ENCODE measurements at regions not wholly inside any gene's neighbourhood (a gene's known extent, or its start where the extent isn't known, plus 50 kb on each side); places are given as distances from the start of the nearest gene placed in this dataset.
"Not testable (repeated sequence)": the region's sequence is repeated elsewhere in the genome, so short reads cannot be mapped to it uniquely, and the experiment has no call there.

- no peak overlapping the region for H3K27ac ChIP-seq
- H3K4me1 ChIP-seq (replicated peaks in 1 of 2) = no peaks in the 10 kb centered on the region
- no peak for ATAC-seq (replicated peaks in 6 of 8)
- in situ Hi-C loops (cut with MboI; ENCODE audit: low pct_unique_long_range_greater_than_20kb in 2 of 9, low sequenced_read_pairs in 9 of 9, unreplicated experiment in 9 of 9) = no loop called here
- WGBS, 10 experiments = 0 to 100% (median 80%) methylated on average over 1 to 3 of the region's 3 CpGs; no CpG with 5 or more reads in 3 of the 10 experiments
- no peak overlapping the region for H3K4me3 ChIP-seq
Observed at GRCh38 chr5:12672141-12672540, 767.9 kb upstream of the CTNND2 start.

GRCh38 chr5:12669326-12669725 lies 765.1 kb upstream of the CTNND2 start:
- no peaks in the 10 kb centered on the region for H3K4me1 ChIP-seq (replicated peaks in 1 of 2)
- in situ Hi-C loops (cut with MboI; ENCODE audit: low pct_unique_long_range_greater_than_20kb in 2 of 9, low sequenced_read_pairs in 9 of 9, unreplicated experiment in 9 of 9) = no loop called here
- H3K27ac ChIP-seq = no peak overlapping the region
- ATAC-seq (replicated peaks in 6 of 8) = no peak
- no peak overlapping the region for H3K4me3 ChIP-seq
- 37 to 100% (median 72%) methylated on average over 1 to 2 of the region's 2 CpGs; no CpG with 5 or more reads in 1 of the 10 experiments for WGBS, 10 experiments

GRCh38 chr5:12668564-12668963 lies 764.3 kb upstream of the CTNND2 start:
- H3K27ac ChIP-seq = no peak overlapping the region
- WGBS, 10 experiments = 25 to 100% (median 71%) methylated on average over 1 to 4 of the region's 4 CpGs
- in situ Hi-C loops (cut with MboI; ENCODE audit: low pct_unique_long_range_greater_than_20kb in 2 of 9, low sequenced_read_pairs in 9 of 9, unreplicated experiment in 9 of 9) = no loop called here
- H3K4me1 ChIP-seq (replicated peaks in 1 of 2) = no peaks in the 10 kb centered on the region
- no peak for ATAC-seq (replicated peaks in 6 of 8)
- H3K4me3 ChIP-seq = no peak overlapping the region

DNA sequence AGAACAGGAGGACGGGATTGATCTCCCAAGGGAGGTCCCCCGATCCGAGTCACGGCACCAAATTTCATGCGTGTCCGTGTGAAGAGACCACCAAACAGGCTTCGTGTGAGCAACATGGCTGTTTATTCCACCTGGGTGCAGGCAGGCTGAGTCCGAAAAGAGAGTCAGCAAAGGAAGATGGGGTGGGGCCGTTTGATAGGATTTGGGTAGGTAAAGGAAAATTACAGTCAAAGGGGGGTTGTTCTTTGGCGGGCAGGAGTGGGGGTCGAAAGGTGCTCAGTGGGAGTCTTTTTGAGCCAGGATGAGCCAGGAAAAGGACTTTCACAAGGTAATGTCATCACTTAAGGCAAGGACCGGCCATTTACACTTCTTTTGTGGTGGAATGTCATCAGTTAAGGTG lies 763.6 kb upstream of the CTNND2 start:
- H3K27ac ChIP-seq; H3K4me3 ChIP-seq; in situ Hi-C loops (cut with MboI; ENCODE audit: low pct_unique_long_range_greater_than_20kb in 2 of 9, low sequenced_read_pairs in 9 of 9, unreplicated experiment in 9 of 9); ATAC-seq (replicated peaks in 6 of 8); H3K4me1 ChIP-seq (replicated peaks in 1 of 2): not testable (repeated sequence)
- 0 to 90% (median 64%) methylated on average over 1 to 9 of the region's 12 CpGs; no CpG with 5 or more reads in 4 of the 10 experiments for WGBS, 10 experiments

- ATAC-seq (replicated peaks in 6 of 8); H3K4me1 ChIP-seq (replicated peaks in 1 of 2); H3K27ac ChIP-seq; H3K4me3 ChIP-seq; in situ Hi-C loops (cut with MboI; ENCODE audit: low pct_unique_long_range_greater_than_20kb in 2 of 9, low sequenced_read_pairs in 9 of 9, unreplicated experiment in 9 of 9): not testable (repeated sequence)
- no CpG with 5 or more reads among the region's 13 CpGs for WGBS, 10 experiments
Observed at GRCh38 chr5:12665772-12666171, 761.5 kb upstream of the CTNND2 start.

DNA sequence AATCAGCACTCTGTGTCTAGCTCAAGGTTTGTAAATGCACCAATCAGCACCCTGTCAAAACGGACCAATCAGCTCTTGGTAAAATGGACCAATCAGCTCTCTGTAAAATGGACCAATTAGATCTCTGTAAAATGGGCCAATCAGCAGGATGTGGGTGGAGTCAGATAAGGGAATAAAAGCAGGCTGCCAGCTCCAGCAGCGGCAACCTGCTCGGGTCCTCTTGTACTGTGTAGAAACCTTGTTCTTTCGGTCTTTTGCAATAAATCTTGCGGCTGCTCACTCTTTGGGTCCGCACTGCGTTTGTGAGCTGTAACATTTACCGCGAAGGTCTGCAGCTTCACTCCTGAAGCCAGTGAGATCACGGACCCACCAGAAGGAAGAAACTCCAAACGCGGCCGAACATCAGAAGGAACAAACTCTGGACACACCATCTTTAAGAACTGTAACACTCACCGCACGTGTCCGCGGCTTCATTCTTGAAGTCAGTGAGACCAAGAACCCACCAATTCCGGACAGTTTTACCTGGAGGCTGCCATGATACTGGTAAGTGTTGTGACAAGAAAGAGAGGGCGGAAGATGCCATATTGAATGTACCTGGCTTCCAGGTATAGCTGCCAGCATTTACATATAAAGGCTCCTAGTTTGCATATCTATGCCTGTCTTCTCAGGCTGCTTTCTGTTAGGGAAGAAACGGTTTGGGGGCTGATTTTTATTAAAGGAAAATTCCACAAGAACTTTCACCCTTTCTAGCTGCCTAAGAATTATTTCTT lies 758.5 kb upstream of the CTNND2 start:
- Histone ChIP-seq H3K27ac (no peak overlapping the region), H3K4me1 (replicated peaks in 1 of 2) (no peaks in the 10 kb centered on the region), H3K4me3 (no peak overlapping the region)
- in situ Hi-C loops (cut with MboI; ENCODE audit: low pct_unique_long_range_greater_than_20kb in 2 of 9, low sequenced_read_pairs in 9 of 9, unreplicated experiment in 9 of 9) = no loop called here
- ATAC-seq (replicated peaks in 6 of 8) = no peak
- 0 to 94% (median 85%) methylated on average over 1 to 16 of the region's 20 CpGs; no CpG with 5 or more reads in 3 of the 10 experiments for WGBS, 10 experiments

- H3K4me3 ChIP-seq = no peak overlapping the region
- H3K27ac ChIP-seq = no peak overlapping the region
- WGBS, 10 experiments = 28 to 97% (median 73%) methylated on average over 1 to 7 of the region's 33 CpGs; no CpG with 5 or more reads in 5 of the 10 experiments
- in situ Hi-C loops (cut with MboI; ENCODE audit: low pct_unique_long_range_greater_than_20kb in 2 of 9, low sequenced_read_pairs in 9 of 9, unreplicated experiment in 9 of 9) = no loop called here
- H3K4me1 ChIP-seq (replicated peaks in 1 of 2) = no peaks in the 10 kb centered on the region
- ATAC-seq (replicated peaks in 6 of 8) = no peak
Observed at GRCh38 chr5:12661617-12662370, 757.5 kb upstream of the CTNND2 start.

- H3K4me3 ChIP-seq; in situ Hi-C loops (cut with MboI; ENCODE audit: low pct_unique_long_range_greater_than_20kb in 2 of 9, low sequenced_read_pairs in 9 of 9, unreplicated experiment in 9 of 9); H3K27ac ChIP-seq; ATAC-seq (replicated peaks in 6 of 8); H3K4me1 ChIP-seq (replicated peaks in 1 of 2): not testable (repeated sequence)
- 0 to 97% (median 68%) methylated on average over 1 to 12 of the region's 24 CpGs for WGBS, 10 experiments
Observed at GRCh38 chr5:12660279-12661107, 756.2 kb upstream of the CTNND2 start.

DNA sequence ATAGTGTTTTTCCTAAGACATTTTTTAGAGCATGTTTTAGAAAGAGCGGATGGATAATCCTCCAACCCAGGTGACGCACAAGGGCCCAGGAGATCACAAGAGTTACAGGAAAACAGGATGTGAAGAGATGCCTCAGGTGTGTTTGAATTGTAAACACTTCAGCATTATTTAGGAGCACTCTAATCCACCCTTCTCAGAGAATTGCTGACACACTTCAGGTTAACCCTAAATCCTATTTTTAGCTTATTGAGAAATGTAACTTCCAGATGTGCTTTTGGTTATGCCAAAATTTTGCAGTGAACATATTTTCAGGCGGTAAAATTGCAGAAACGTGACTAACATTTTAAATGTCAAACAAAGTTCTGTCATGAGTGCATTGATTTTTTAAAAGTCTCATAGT lies 755.4 kb upstream of the CTNND2 start:
- H3K4me3 ChIP-seq = no peak overlapping the region
- WGBS, 10 experiments = 11 to 100% (median 86%) methylated on average over 1 to 4 of the region's 4 CpGs; no CpG with 5 or more reads in 1 of the 10 experiments
- ATAC-seq (replicated peaks in 6 of 8) = no peak
- H3K4me1 ChIP-seq (replicated peaks in 1 of 2) = no peaks in the 10 kb centered on the region
- H3K27ac ChIP-seq = no peak overlapping the region
- in situ Hi-C loops (cut with MboI; ENCODE audit: low pct_unique_long_range_greater_than_20kb in 2 of 9, low sequenced_read_pairs in 9 of 9, unreplicated experiment in 9 of 9) = no loop called here

DNA sequence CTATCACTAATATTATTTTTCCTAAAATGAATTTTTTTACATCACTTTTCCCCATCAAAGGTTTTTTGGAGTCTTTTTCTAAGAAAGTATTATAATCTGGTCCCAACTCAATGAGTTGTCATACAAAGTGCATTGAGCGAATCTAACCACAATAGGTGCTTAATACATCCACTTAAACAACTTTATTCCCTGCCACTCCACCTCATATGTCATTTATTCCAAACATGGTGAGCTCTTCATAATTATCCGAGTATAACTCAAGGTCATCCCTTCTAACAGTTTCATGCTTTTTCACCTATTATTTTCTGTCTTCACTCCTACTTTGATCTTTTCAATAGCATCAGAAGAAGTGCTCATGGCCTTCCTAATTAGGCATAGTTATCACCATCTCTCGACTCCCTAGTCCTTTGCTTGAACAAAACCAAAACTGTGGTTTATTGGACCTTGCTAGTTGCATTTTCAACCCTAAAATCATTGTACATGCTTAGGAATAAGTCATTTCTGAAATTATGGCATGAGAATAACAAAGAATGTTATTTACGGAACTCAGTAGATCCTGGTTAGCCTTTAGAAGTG lies 754.7 kb upstream of the CTNND2 start:
- in situ Hi-C loops (cut with MboI; ENCODE audit: low pct_unique_long_range_greater_than_20kb in 2 of 9, low sequenced_read_pairs in 9 of 9, unreplicated experiment in 9 of 9) = no loop called here
- H3K4me1 ChIP-seq (replicated peaks in 1 of 2) = no peaks in the 10 kb centered on the region
- WGBS, 10 experiments = 0 to 100% (median 78%) methylated on average over 2 to 4 of the region's 4 CpGs

DNA sequence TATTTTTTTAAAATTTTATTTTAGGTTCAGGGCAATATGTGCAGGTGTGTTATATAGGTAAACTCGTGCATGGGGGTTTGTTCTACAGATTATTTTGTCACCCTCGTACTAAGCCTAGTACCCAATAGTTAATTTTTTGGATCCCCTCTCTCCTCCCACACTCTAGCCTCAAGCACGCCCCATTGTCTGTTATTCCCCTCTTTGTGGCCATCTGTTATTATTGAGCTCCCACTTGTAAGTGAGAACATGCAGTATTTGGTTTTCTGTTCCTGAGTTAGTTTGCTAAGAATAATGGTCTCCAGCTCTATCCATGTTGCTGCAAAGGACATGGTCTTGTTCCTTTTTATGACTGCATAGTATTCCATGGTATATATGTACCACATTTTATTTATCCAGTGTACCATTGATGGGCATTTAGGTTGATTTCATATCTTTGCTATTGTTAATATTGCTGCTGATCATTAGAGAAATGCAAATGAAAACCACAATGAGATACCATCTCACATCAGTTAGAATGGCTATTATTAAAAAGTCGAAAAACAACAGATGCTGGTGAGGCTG lies 753.7 kb upstream of the CTNND2 start:
- ATAC-seq (replicated peaks in 6 of 8); H3K27ac ChIP-seq; H3K4me3 ChIP-seq; H3K4me1 ChIP-seq (replicated peaks in 1 of 2); in situ Hi-C loops (cut with MboI; ENCODE audit: low pct_unique_long_range_greater_than_20kb in 2 of 9, low sequenced_read_pairs in 9 of 9, unreplicated experiment in 9 of 9): not testable (repeated sequence)
- 0 to 100% (median 52%) methylated on average over 1 to 4 of the region's 4 CpGs for WGBS, 10 experiments

More for the DNA sequence above, 754.7 kb upstream of the CTNND2 start:
- no peak overlapping the region for H3K27ac ChIP-seq
- no peak overlapping the region for H3K4me3 ChIP-seq
- ATAC-seq (replicated peaks in 6 of 8) = no peak

DNA sequence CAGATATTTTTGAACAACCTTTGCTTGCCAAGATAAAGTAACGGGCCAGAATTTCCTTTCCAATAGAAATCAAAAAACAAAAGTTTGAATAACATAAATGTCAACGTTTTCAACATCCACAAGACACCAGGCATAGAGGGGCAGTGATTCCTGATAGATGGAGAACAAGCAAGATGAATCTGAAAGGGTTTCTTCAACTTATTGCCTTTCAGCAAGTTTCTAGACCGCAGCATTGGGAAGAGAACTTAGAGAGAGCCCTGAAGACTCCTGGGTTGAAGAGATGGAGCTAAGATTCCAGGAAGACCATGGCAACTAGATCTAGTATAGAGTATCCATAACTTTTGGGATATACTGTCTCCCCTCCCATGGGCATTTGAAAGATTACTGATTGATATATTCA lies 751.4 kb upstream of the CTNND2 start:
- Histone ChIP-seq H3K27ac (no peak overlapping the region), H3K4me1 (replicated peaks in 1 of 2) (no peaks in the 10 kb centered on the region), H3K4me3 (no peak overlapping the region)
- in situ Hi-C loops (cut with MboI; ENCODE audit: low pct_unique_long_range_greater_than_20kb in 2 of 9, low sequenced_read_pairs in 9 of 9, unreplicated experiment in 9 of 9) = no loop called here
- WGBS, 10 experiments = 0 to 88% (median 75%) methylated on average over 2 to 3 of the region's 3 CpGs
- no peak for ATAC-seq (replicated peaks in 6 of 8)
